Right lung (tissue), 2 donors: ENCODE measurements at regions not wholly inside any gene's neighbourhood (a gene's known extent, or its start where the extent isn't known, plus 50 kb on each side); places are given as distances from the start of the nearest gene placed in this dataset.
A peak's percentile ranks its signal among the peaks of the same experiment; 100 is the strongest.

Experiments used
- DNase-seq, 2 donors: peaks; one replicate each; pipeline ENCODE4 v3.0.0-alpha.2; 2013

- DNase-seq: peak in 1 of 2 donors; percentile 3
Measured at GRCh38 chr1:222104694-222105392, 363.0 kb upstream of the DUSP10 start.

- DNase-seq: no peak
Measured at GRCh38 chr1:222104097-222104496, 362.2 kb upstream of the DUSP10 start.

GRCh38 chr1:222099746-222100145 is 357.9 kb upstream of the DUSP10 start:
- no peak for DNase-seq

GRCh38 chr1:222098404-222098803 is 356.5 kb upstream of the DUSP10 start:
- DNase-seq: no peak

GRCh38 chr1:222097588-222097987 is 355.7 kb upstream of the DUSP10 start:
- DNase-seq: no peak

GRCh38 chr1:222096883-222097282 is 355.0 kb upstream of the DUSP10 start:
- DNase-seq: no peak

- DNase-seq: no peak
Measured at GRCh38 chr1:222096476-222096772, 354.5 kb upstream of the DUSP10 start.

- no peak for DNase-seq
Measured at GRCh38 chr1:222095606-222096475, 354.0 kb upstream of the DUSP10 start.

- no peak for DNase-seq
Measured at GRCh38 chr1:222093518-222093917, 351.6 kb upstream of the DUSP10 start.

GRCh38 chr1:222090103-222090502 is 348.2 kb upstream of the DUSP10 start:
- DNase-seq: no peak

GRCh38 chr1:222087221-222087920 is 345.5 kb upstream of the DUSP10 start:
- DNase-seq: no peak

- no peak for DNase-seq
Measured at GRCh38 chr1:222084996-222085395, 343.1 kb upstream of the DUSP10 start.

- DNase-seq: no peak
Measured at GRCh38 chr1:222084048-222084447, 342.2 kb upstream of the DUSP10 start.

GRCh38 chr1:222081859-222082258 is 340.0 kb upstream of the DUSP10 start:
- no peak for DNase-seq

GRCh38 chr1:222079566-222079965 is 337.7 kb upstream of the DUSP10 start:
- no peak for DNase-seq

GRCh38 chr1:222077206-222077605 is 335.3 kb upstream of the DUSP10 start:
- no peak for DNase-seq

GRCh38 chr1:222074317-222074716 is 332.4 kb upstream of the DUSP10 start:
- no peak for DNase-seq

GRCh38 chr1:222073307-222073995 is 331.6 kb upstream of the DUSP10 start:
- DNase-seq: no peak

GRCh38 chr1:222071387-222071786 is 329.5 kb upstream of the DUSP10 start:
- peak; percentile 20 to 33 for DNase-seq

- DNase-seq: no peak
Measured at GRCh38 chr1:222068937-222069336, 327.0 kb upstream of the DUSP10 start.

- DNase-seq: no peak
Measured at GRCh38 chr1:222068101-222068500, 326.2 kb upstream of the DUSP10 start.

GRCh38 chr1:222066539-222066938 is 324.6 kb upstream of the DUSP10 start:
- DNase-seq: no peak
